NCI-H774 (cell line): ENCODE measurements at regions not wholly inside any gene's neighbourhood (a gene's known extent, or its start where the extent isn't known, plus 50 kb on each side); places are given as distances from the start of the nearest gene placed in this dataset.
"Not testable (repeated sequence)": the region's sequence is repeated elsewhere in the genome, so short reads cannot be mapped to it uniquely, and the experiment has no call there.

Experiments used
- DNase-seq: peaks from one replicate; lab custom pipeline; 2025; lab: John Stamatoyannopoulos, UW

DNA sequence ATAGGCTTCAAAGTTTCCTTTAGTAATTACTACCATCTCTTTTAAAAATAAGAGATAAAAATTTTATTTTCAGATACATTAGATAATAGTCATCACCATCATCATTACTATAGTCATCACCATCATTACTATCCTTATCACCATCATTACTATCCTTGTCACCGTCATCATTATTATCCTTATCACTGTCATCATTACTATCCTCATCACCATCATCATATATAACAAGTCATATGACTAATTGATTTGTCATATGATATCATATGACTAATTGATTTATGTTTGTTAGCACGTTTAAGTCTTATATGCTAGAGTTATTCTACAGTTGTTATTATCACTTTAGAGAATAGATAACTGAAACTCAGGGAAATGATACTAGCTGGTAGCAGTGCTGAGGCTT is 382.1 kb upstream of the CDH18 start:
- no peak for DNase-seq

DNA sequence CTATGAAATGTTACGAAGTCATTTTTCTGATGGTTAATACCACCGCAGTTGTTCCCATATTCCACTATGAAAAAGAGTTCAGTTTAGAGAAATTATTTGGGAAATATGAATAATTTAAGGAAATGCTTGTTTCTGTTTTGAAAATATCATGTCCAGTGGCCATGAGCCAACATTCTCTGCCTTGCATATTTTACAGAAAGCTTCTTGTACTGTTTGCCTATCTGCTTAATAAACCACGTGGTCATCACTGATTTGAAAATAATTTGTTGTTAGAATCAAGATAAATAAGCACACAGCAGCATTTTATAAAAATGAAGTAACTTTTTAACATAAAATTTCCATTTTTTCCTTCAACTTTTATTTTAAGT is 381.5 kb upstream of the CDH18 start:
- DNase-seq: no peak

DNA sequence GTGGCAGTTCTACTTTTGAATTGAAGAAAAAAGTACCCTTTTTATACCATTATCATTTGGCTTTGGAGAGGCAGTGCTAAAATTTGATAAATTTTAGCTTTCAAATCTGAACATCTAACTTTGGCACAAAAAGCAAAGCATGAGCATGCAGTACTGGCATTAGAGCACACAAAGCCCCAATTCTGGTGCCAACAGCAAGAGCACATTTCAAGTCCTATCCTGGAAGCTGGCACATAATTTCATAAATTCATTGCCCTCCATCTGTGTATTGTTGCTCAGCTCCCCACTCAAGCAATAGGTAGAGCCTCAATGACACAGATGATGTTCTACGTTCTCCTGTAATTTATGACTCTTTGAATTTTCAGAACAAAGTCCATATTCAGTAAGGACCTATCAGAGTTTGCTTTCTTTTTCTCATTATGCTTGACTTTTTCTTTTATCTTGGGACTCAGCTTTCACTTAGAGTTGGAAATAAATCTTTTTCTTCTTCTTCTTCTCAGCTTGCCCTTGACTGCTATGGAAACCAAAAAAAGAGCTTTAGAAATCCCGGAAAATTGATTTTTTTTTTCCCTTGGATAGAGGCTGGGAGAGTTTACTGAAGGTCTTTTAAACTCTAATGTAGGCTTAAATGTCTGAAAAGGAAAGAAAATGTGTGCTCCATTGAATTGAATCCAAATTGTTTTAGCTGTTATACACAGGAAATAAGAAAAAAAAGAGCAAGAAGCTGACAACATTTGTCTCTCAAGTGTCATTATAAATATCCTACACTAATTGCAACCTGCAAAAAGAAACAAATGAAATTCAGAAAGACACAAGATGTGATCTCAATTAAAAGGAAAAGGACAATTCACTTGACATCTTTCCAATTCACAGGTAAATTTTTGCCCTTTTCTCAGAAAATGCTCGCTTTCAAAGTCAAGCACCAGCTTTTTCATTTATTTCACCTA is 380.8 kb upstream of the CDH18 start:
- no peak for DNase-seq

DNA sequence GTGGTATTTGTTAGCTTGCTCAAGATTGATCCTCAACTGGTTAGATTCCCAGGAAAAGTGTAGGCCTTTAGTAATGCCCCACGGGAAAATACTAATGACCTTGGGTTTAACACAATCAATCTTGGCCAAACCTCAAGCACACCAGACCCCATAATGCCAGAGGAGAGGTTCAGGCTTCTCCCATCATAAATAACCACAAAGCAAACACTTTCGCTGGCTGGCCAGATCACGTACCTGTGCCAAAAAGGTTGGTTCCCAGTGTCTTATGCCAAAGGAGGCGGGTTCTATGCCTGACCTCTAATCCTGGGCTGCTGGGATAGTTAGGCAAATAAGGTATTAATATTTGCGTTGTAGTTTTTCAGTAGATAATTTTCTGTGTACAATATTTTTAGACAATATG is 379.2 kb upstream of the CDH18 start:
- DNase-seq: no peak

DNA sequence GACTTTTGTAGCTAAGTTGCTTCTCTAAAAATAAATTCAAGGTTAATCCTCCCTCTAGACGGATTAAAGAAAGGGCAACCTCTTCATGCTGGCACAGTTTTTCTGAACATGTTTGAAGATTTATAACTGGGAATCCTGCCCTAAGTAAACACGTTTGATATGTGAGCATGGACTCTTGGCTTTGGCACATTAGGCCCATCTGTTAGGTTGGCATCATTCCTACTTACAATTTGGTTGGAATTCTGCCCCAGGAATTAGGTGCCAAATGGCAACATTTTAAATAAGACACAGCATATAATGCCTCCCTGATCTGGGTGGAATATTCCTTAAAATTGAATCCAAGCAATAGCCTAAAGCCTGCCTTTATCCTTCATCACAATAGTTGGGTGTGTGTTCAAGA is 372.3 kb upstream of the CDH18 start:
- DNase-seq: no peak

DNA sequence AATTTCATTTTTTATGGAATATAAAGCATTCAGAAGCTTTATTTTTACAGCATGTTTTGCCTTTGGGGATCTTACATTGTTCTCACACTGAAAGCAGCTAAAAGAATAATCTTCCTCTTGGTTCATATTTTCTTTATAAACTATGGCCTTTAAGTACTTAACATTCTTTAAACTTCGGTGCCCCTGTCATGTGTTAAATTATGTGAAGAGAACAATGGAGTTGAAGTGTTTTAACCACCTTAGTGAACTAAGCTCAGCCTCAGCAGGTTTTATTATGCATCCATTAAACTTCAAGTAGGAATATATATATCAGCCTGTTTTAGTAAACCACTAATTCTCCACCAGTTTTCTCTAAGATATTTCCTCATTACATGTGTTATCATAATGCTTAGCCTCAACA is 371.4 kb upstream of the CDH18 start:
- DNase-seq: no peak

DNA sequence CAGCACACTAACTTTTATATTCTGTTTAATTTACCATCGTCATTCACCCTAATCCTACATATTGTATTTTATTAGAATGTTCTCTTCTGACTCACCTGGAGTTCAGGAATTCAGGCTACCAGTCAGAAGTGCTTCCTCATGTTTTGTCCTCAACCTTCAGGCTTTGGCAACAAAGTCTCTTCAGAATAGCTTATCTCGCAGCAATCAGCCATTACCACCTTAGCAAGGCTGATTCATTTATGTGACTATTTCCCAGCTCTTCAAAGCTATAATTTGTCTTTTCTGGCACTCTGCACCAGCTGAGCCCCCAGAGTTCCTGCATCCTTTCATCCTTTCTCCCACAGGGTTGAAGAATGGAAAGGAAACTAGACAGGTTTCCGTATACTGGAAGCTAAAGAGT is 365.5 kb upstream of the CDH18 start:
- no peak for DNase-seq

DNA sequence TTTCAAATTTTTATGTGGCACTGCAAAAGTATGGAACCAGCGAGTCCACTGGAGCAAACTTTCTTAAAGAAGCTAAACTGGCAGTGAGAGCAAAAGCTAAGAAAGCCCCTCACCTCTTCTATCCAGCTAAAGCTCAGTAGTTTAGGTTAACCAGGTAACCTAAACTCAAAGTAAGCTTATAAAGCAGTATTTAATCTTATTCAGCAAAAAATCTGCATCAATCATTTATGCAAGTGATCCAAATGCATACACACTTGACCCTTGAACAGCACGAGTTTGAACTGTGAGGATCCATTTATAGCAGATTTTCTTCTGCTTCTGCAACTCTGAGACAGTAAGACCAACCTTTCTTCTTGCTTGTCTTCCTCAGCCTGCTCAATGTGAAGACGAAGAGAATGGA is 363.8 kb upstream of the CDH18 start:
- no peak for DNase-seq

DNA sequence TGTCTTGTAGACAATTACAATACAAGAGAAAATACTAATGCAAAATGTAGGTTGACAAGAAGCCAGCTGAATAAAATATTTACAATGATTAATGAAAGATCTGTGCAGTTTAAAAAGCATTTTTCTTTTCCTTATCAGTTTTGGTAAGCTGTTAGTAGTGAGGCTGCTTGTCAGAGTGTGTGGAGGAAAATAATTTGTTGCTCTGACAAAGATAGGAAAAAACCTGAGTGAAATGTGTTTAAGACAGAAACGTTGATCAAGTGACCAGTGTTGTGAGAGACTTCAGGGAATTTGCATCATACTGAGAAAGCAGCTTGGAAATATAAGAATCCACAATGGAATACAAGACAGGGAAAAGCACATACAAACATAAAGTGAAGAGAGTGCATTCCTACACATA is 360.3 kb upstream of the CDH18 start:
- no peak for DNase-seq

DNA sequence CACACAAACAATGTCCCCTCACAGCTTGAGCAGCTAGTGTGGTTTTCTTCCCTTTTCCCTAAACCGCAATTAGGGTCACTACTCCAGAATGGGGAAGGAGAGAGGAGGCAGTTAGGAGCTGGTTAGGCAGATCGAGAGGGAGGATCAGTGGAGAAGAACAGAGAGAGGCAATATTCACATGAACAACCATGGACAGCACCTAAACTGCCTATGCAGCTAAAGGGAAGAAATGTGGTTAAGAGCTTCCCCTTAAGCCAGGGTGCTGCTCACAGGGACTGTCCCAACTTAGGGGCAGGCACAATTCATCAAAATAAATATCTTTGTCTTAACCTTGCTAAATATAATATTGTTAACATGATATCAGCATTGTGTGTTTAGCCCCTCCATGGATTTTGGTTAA is 359.3 kb upstream of the CDH18 start:
- no peak for DNase-seq

DNA sequence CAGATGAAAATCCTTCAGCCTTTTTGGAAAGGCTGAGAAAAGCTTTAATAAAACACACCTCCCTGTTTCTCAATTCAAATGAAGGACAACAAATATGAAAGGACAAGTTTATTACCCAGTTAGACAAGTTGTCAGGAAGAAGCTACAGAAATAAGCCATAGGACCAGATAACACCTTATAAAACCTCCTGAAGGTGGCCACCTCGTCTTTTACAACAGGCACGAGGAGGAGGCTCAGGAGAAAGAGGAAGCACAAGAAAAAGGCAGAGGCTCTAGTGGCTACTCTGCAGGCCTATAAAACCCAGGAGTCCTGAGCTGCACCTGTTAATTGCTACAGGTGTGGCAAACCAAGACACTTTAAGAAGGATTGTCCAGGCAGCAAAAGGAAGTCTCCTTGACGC is 352.1 kb upstream of the CDH18 start:
- no peak for DNase-seq

DNA sequence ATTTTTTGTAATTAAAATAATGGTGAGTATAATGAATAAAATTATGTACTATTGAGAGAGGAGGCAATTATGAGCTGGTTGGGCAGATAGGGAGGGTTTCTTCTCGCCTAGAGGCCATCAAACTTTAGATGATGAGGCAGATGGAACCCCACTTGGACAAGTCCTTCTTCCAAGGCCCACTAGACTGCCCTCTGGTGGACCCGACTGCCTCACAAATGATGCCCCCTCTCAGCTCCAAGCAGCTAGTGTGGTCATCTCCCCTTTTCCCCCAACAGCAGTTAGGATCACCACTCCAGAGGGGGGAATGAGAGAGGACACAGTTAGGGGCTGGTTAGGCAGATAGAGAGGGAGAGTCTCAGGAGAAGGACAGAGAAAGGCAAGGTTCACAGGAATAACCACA is 348.0 kb upstream of the CDH18 start:
- no peak for DNase-seq

DNA sequence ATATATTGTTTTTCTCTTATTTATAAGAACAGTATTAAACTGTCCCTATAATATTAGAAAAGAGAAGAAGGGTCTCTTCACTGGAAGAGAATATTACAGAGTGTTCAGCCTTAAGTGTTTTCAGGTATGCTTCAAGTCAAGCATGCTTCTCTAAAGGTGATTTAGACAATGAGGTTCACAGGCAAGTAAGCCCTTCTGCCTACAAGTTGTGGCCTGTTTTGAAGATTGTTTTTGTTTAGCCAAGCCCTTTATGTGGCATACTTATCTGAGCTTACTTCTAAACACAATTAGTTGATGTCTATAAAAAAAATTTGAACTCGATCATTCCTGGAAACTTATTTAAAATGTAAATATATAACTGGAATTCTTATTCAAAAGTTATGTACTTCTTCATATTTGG is 343.8 kb upstream of the CDH18 start:
- DNase-seq: no peak

DNA sequence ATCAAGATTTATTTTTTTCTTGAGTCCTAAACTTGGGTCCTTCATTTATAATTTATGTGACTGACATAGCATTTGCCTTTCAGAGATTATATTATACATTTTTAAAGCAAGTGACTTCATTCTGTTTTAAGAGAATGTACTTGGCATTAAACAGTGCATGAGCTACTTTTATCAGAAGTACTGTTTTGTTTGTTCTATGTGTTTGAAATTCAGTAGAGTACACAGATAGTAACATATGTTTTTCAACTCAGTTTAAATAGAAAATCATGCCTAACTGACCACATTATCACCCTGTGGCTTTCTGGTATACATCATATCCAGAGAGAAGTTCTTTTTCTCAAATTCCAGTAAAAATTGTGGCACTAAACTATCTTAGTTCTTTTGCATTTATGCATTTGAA is 335.3 kb upstream of the CDH18 start:
- DNase-seq: no peak

DNA sequence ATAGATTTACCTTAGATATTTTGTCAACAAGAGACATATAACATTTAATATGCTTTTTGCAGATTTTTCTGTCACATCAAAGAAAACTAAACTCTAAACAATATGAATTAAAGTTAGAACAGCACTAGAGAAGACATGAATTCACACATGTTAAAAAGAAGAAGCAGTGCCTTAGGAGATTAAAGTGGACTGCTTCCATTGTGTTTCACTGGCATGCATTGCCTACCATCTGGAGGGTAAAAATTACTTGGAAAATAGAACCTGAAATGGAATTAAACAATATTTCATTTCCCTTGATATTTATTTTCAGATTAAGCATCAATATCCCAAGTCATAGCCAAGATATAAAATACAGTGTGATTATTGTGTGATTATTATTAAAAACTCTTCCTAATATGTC is 319.4 kb upstream of the CDH18 start:
- no peak for DNase-seq

DNA sequence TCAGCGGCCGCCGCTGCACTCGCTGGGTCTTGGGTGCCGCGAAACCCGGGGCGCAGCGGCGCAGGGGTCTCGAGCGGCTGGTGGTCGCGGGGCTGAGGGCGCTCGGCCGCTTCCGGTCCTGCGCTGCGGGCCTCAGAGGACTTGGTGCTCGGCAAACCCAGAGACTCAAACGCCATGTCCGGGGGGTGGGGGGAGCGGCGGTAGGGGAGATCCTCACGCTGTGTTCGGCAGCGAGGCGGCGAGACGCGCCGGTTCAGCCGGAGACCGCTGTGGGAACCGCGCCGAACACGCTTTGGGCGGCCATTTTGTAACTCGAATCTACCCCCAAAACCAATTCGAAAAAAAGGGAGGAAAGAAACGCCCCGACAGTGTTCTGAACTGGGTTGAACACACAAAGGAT is 317.5 kb upstream of the CDH18 start:
- DNase-seq: no peak

DNA sequence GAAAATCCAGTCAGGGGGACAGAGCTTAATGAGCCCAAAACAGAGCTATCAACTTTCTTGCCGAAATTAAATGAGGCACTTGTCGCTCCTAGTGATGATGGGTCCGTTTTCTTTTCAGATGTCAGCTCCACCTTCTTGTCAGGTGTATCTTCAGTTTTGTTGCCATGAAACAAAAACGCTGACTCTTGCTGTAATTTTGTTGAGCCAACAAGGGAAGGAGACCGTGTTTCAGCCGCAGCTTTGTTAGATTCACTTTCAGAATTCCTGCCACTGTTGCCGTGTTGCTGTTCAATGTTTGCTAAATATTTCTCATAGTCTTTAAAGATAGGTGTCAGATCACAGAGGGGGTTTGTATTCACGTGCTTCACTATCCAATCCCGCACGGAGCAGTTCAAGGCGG is 316.6 kb upstream of the CDH18 start:
- DNase-seq: not testable (repeated sequence)

DNA sequence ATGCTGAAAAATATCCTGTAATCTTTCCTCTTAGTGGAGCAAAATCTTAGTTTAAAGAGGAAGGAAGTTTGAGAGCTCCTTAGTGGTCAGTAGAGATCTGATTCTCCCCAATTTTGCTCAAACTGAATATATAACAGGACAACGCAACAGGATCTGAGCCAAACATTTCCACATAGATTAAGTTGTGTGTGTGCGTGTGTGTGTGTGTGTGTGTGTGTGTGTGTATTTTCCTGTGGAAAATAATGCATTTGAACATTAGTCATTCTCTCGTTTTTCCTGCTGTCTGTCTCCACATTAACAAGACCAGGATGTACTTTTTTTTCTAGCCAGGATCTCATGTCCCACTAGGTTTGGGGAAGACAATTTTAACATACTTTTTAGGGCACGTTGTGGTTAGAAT is 312.1 kb upstream of the CDH18 start:
- no peak for DNase-seq

DNA sequence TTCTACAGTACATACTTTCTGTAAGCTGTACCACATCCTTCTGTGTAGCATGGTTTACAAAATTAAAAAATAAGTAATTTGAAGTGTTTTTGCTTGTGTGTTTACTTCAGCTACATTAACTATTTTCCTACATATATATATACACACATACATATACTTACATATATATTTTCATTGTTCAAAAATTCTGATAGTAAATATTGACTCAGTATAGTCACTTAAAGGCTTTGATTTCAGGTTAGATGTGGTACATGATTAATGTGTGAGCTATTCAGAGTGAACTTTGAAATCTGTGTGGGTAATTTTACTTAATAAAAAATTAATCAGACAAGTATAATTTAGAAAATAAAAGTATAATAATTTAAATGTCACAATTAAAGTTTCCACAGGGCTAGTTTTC is 306.7 kb upstream of the CDH18 start:
- no peak for DNase-seq

DNA sequence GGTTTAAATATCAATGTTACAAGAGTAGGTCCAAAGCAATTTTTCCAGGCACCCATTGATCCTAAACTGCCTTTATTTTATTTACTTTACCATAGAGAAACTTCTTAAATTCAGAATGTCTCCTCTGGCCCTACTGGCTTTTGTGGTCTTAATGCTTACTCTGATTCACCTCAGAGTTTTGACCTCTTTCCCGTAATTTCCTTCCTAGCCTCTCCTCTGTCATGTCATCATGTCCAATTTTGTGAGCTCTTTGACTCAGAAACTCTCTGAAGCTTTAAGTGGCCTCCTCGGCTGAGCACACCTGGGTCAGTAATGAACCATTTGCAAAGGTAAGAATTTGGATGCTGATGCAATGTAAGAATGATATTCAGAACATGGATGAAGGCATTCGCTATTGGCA is 303.8 kb upstream of the CDH18 start:
- DNase-seq: no peak

DNA sequence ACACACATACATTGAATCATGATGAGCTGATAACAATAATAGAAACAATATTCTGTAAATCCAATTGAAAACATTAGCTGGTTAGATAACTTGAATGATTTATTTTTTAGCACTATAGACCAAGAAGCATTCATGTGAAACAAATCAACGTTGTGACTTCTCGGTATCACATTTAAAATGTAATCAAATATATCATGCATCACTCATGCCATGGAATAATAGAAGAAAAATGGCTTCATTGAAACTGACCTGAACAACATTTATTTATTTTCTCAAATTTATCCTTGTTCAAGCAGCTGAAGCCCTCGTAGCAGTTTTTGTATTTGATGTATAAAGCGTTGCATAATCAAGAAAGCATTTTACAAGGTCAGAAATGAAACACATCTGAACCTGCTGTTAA is 299.6 kb upstream of the CDH18 start:
- DNase-seq: no peak

DNA sequence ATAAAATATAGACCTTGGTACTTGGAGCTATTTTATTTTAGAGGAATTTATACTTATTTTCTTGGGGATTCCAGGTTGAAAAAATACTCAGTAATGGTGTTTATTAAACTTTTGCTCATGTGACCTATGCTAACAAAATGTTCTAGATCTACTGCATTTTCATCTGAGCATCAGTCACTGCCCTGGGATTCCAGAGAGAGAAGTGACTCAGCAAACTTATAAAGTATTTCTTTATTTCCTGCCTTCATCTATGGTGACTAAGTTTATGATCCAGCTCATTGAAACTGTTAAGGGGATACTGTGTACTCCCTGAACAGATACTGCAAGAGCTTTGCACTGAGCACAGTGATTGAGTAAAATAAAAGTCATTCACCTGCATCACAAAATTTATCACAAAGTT is 298.5 kb upstream of the CDH18 start:
- no peak for DNase-seq

DNA sequence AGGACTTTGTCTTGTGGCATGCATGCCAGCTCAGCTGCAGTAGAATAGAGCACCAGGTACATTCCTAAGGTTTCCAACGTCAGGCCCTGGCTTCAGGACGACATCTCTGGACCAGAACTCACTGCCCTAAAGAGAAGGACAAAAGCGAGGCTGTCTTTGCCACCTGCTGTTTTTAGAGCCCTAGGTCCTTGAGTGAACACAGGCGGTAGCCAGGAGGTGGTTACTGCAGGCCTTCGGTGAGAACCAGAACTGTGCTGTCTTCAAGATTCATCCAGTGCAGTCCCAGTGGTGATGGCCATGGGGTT is 288.9 kb upstream of the CDH18 start:
- DNase-seq: no peak
